NB4 (cell line): ENCODE measurements at regions not wholly inside any gene's neighbourhood (a gene's known extent, or its start where the extent isn't known, plus 50 kb on each side); places are given as distances from the start of the nearest gene placed in this dataset.

Experiments used
- CTCF ChIP-seq: IDR thresholded peaks from one replicate; pipeline ENCODE4 v1.5.1; 2012; ENCODE audit warnings: low read depth, low read length
- MYC ChIP-seq: IDR thresholded peaks from 2 replicates; pipeline ENCODE4 v1.6.1; 2011; ENCODE audit warnings: low read depth, low read length
- POLR2A ChIP-seq: IDR thresholded peaks from 2 replicates; pipeline ENCODE4 v1.6.1; 2011; ENCODE audit warnings: mild to moderate bottlenecking; ENCODE audit not compliant: insufficient read length; ENCODE audit errors: extremely low read depth

GRCh38 chr6:15065261-15065989 lies 180.4 kb upstream of the JARID2 start:
- no peak for TF ChIP-seq POLR2A
- no peak for TF ChIP-seq CTCF
- TF ChIP-seq MYC, result no peak
